HG03064 (cell line): ENCODE measurements at regions not wholly inside any gene's neighbourhood (a gene's known extent, or its start where the extent isn't known, plus 50 kb on each side); places are given as distances from the start of the nearest gene placed in this dataset.
"Not testable (repeated sequence)": the region's sequence is repeated elsewhere in the genome, so short reads cannot be mapped to it uniquely, and the experiment has no call there.

Experiments
- ATAC-seq: cut with Tn5 transposase; IDR thresholded peaks from one replicate; pipeline ENCODE4 v1.9.1; 2021; ENCODE audit warnings: low read depth; ENCODE audit not compliant: unreplicated experiment

- ATAC-seq: not testable (repeated sequence)
Measured at GRCh38 chr3:75579091-75579490, 85.0 kb upstream of the FRG2C start.

GRCh38 chr3:75579536-75579935 is 84.6 kb upstream of the FRG2C start:
- ATAC-seq: not testable (repeated sequence)

- ATAC-seq: not testable (repeated sequence)
Measured at GRCh38 chr3:75579981-75580782, 83.9 kb upstream of the FRG2C start.

GRCh38 chr3:75582536-75582935 is 81.6 kb upstream of the FRG2C start:
- not testable (repeated sequence) for ATAC-seq

- not testable (repeated sequence) for ATAC-seq
Measured at GRCh38 chr3:75583116-75583515, 81.0 kb upstream of the FRG2C start.

GRCh38 chr3:75587695-75588094 is 76.4 kb upstream of the FRG2C start:
- ATAC-seq: not testable (repeated sequence)

- not testable (repeated sequence) for ATAC-seq
Measured at GRCh38 chr3:75590382-75590781, 73.7 kb upstream of the FRG2C start.

- not testable (repeated sequence) for ATAC-seq
Measured at GRCh38 chr3:75604286-75604934, 59.7 kb upstream of the FRG2C start.

- not testable (repeated sequence) for ATAC-seq
Measured at GRCh38 chr3:75607996-75608395, 56.1 kb upstream of the FRG2C start.

GRCh38 chr3:75609598-75609997 is 54.5 kb upstream of the FRG2C start:
- ATAC-seq: not testable (repeated sequence)

- ATAC-seq: no peak
Measured at GRCh38 chr3:75610773-75611172, 53.4 kb upstream of the FRG2C start.

- ATAC-seq: not testable (repeated sequence)
Measured at GRCh38 chr3:75611724-75612460, 52.2 kb upstream of the FRG2C start.
